IPS-15b (cell line): ENCODE measurements at regions not wholly inside any gene's neighbourhood (a gene's known extent, or its start where the extent isn't known, plus 50 kb on each side); places are given as distances from the start of the nearest gene placed in this dataset.

Source experiments
- H3K27me3 ChIP-seq: one replicate; pipeline ENCODE4 v1.6.1; 2013; ENCODE audit warnings: low read length; ENCODE audit not compliant: control insufficient read depth, insufficient read depth
- H3K36me3 ChIP-seq: one replicate; pipeline ENCODE4 v1.6.1; 2013; ENCODE audit warnings: low read length; ENCODE audit not compliant: control insufficient read depth, insufficient read depth
- H3K4me1 ChIP-seq: one replicate; pipeline ENCODE4 v1.6.1; 2013; ENCODE audit warnings: mild to moderate bottlenecking, low read length; ENCODE audit not compliant: control insufficient read depth, insufficient read depth
- H3K4me3 ChIP-seq: one replicate; pipeline ENCODE4 v1.5.1; 2013; ENCODE audit warnings: low read depth, low read length
- H3K9ac ChIP-seq: one replicate; pipeline ENCODE4 v1.6.1; 2013; ENCODE audit warnings: low read depth, mild to moderate bottlenecking, low read length
- H3K9me3 ChIP-seq: one replicate; pipeline ENCODE4 v1.6.1; 2013; ENCODE audit warnings: mild to moderate bottlenecking, low read length; ENCODE audit not compliant: control insufficient read depth, insufficient read depth

GRCh38 chr3:80116281-80116680 is 348.5 kb upstream of the ROBO1 start:
- no peaks in the 10 kb centered on the region for H3K9me3 ChIP-seq
- H3K4me3 ChIP-seq, result no peak overlapping the region
- no peaks in the 10 kb centered on the region for H3K27me3 ChIP-seq
- no peaks in the 10 kb centered on the region for H3K4me1 ChIP-seq
- H3K36me3 ChIP-seq, result no peaks in the 10 kb centered on the region
- H3K9ac ChIP-seq, result no peak overlapping the region

GRCh38 chr3:80114694-80115093 is 346.9 kb upstream of the ROBO1 start:
- no peaks in the 10 kb centered on the region for H3K9me3 ChIP-seq
- no peaks in the 10 kb centered on the region for H3K4me1 ChIP-seq
- H3K9ac ChIP-seq, result no peak overlapping the region
- no peaks in the 10 kb centered on the region for H3K36me3 ChIP-seq
- H3K4me3 ChIP-seq, result no peak overlapping the region
- H3K27me3 ChIP-seq, result no peaks in the 10 kb centered on the region

- H3K9ac ChIP-seq, result no peak overlapping the region
- no peak overlapping the region for H3K4me3 ChIP-seq
- H3K9me3 ChIP-seq, result no peaks in the 10 kb centered on the region
- no peaks in the 10 kb centered on the region for H3K36me3 ChIP-seq
- no peaks in the 10 kb centered on the region for H3K27me3 ChIP-seq
- no peaks in the 10 kb centered on the region for H3K4me1 ChIP-seq
Measured at GRCh38 chr3:80113331-80113730, 345.5 kb upstream of the ROBO1 start.

- no peaks in the 10 kb centered on the region for H3K27me3 ChIP-seq
Measured at GRCh38 chr3:80099559-80100066, 331.8 kb upstream of the ROBO1 start.

GRCh38 chr3:80097674-80098073 is 329.9 kb upstream of the ROBO1 start:
- Histone ChIP-seq H3K36me3 (no peaks in the 10 kb centered on the region), H3K9ac (no peak overlapping the region), H3K9me3 (no peaks in the 10 kb centered on the region), H3K4me3 (no peak overlapping the region), H3K27me3 (no peaks in the 10 kb centered on the region), H3K4me1 (no peaks in the 10 kb centered on the region)

More at GRCh38 chr3:80099559-80100066, 331.8 kb upstream of the ROBO1 start:
- H3K4me3 ChIP-seq, result no peak overlapping the region
- H3K36me3 ChIP-seq, result no peaks in the 10 kb centered on the region
- H3K9me3 ChIP-seq, result no peaks in the 10 kb centered on the region
- H3K4me1 ChIP-seq, result no peaks in the 10 kb centered on the region
- H3K9ac ChIP-seq, result no peak overlapping the region

- Histone ChIP-seq H3K4me3 (no peak overlapping the region), H3K4me1 (no peaks in the 10 kb centered on the region), H3K9me3 (no peaks in the 10 kb centered on the region), H3K27me3 (no peaks in the 10 kb centered on the region), H3K9ac (no peak overlapping the region), H3K36me3 (no peaks in the 10 kb centered on the region)
Measured at GRCh38 chr3:80096909-80097308, 329.1 kb upstream of the ROBO1 start.

GRCh38 chr3:80094589-80094988 is 326.8 kb upstream of the ROBO1 start:
- Histone ChIP-seq H3K9me3 (no peaks in the 10 kb centered on the region), H3K9ac (no peak overlapping the region), H3K27me3 (no peaks in the 10 kb centered on the region), H3K36me3 (no peaks in the 10 kb centered on the region), H3K4me1 (no peaks in the 10 kb centered on the region), H3K4me3 (no peak overlapping the region)

- Histone ChIP-seq H3K9me3 (no peaks in the 10 kb centered on the region), H3K9ac (no peak overlapping the region), H3K4me1 (no peaks in the 10 kb centered on the region), H3K4me3 (no peak overlapping the region), H3K36me3 (no peaks in the 10 kb centered on the region), H3K27me3 (no peaks in the 10 kb centered on the region)
Measured at GRCh38 chr3:80087767-80088166, 320.0 kb upstream of the ROBO1 start.

- H3K27me3 ChIP-seq, result no peaks in the 10 kb centered on the region
- no peaks in the 10 kb centered on the region for H3K36me3 ChIP-seq
- H3K4me1 ChIP-seq, result no peaks in the 10 kb centered on the region
- no peaks in the 10 kb centered on the region for H3K9me3 ChIP-seq
- H3K4me3 ChIP-seq, result no peak overlapping the region
- no peak overlapping the region for H3K9ac ChIP-seq
Measured at GRCh38 chr3:80086426-80086825, 318.6 kb upstream of the ROBO1 start.

GRCh38 chr3:80079886-80080285 is 312.1 kb upstream of the ROBO1 start:
- Histone ChIP-seq H3K9ac (no peak overlapping the region), H3K4me3 (no peak overlapping the region)

GRCh38 chr3:80068459-80068858 is 300.7 kb upstream of the ROBO1 start:
- Histone ChIP-seq H3K9me3 (no peaks in the 10 kb centered on the region), H3K27me3 (no peaks in the 10 kb centered on the region), H3K36me3 (no peaks in the 10 kb centered on the region), H3K9ac (no peak overlapping the region), H3K4me3 (no peak overlapping the region), H3K4me1 (no peaks in the 10 kb centered on the region)

More at GRCh38 chr3:80079886-80080285, 312.1 kb upstream of the ROBO1 start:
- Histone ChIP-seq H3K9me3 (no peaks in the 10 kb centered on the region), H3K27me3 (no peaks in the 10 kb centered on the region), H3K4me1 (peaks cover 2% of the 10 kb centered on the region), H3K36me3 (no peaks in the 10 kb centered on the region)

- H3K4me1 ChIP-seq, result no peaks in the 10 kb centered on the region
- H3K9me3 ChIP-seq, result no peaks in the 10 kb centered on the region
- H3K4me3 ChIP-seq, result no peak overlapping the region
- no peaks in the 10 kb centered on the region for H3K27me3 ChIP-seq
- H3K9ac ChIP-seq, result no peak overlapping the region
- H3K36me3 ChIP-seq, result no peaks in the 10 kb centered on the region
Measured at GRCh38 chr3:80063535-80063934, 295.7 kb upstream of the ROBO1 start.
